H1 (cell line): ENCODE measurements at regions not wholly inside any gene's neighbourhood (a gene's known extent, or its start where the extent isn't known, plus 50 kb on each side); places are given as distances from the start of the nearest gene placed in this dataset.

Experiments
- CTCF ChIA-PET: fragments of 300-600 bp; sonication (Branson Sonifier 250); formaldehyde crosslinking; loops from one replicate; lab custom pipeline; 2021; ENCODE audit not compliant: partially characterized antibody; lab: Charles Lee
- POLR2A ChIA-PET: fragments of 300-600 bp; sonication (Branson Sonifier 250); formaldehyde crosslinking; loops from one replicate; lab custom pipeline; 2021; ENCODE audit warnings: inconsistent platforms; ENCODE audit not compliant: partially characterized antibody; lab: Charles Lee
- DNase-seq, 2 experiments: peaks; one replicate each; pipeline versions ENCODE4 v3.0.0 to v3.0.0-alpha.2; 2010 to 2022; ENCODE audit warnings: low spot score in 2 of 2, low read depth in 1 of 2, mixed read lengths in 1 of 2
- FAIRE-seq: peaks from 2 replicates; lab custom pipeline; 2011; peaks lifted over from hg19 to GRCh38; lab: Jason Lieb, UNC
- H2AFZ ChIP-seq: 2 replicates; pipeline ENCODE4 v1.8.1; 2012; ENCODE audit warnings: low read length, inconsistent platforms
- H2AK5ac ChIP-seq: 2 replicates; pipeline ENCODE4 v1.6.1; 2013; ENCODE audit warnings: low read depth, low read length
- H2BK120ac ChIP-seq: replicated peaks from 2 replicates; pipeline ENCODE3; 2013; ENCODE audit warnings: low read depth, low read length, inconsistent platforms
- H2BK12ac ChIP-seq: 2 replicates; pipeline ENCODE4 v1.6.1; 2013; ENCODE audit warnings: low read depth, low read length
- H2BK15ac ChIP-seq: 2 replicates; pipeline ENCODE4 v1.6.1; 2013; ENCODE audit warnings: low read length
- H2BK20ac ChIP-seq: 2 replicates; pipeline ENCODE4 v1.6.1; 2013; ENCODE audit warnings: low read length
- H2BK5ac ChIP-seq: 2 replicates; pipeline ENCODE4 v1.6.1; 2013; ENCODE audit warnings: low read depth, low read length
- H3K14ac ChIP-seq: 2 replicates; pipeline ENCODE4 v1.6.1; 2013; ENCODE audit warnings: inconsistent platforms; ENCODE audit not compliant: insufficient read length
- H3K18ac ChIP-seq: 2 replicates; pipeline ENCODE4 v1.6.1; 2013; ENCODE audit warnings: low read length; ENCODE audit errors: extremely low read depth
- H3K23ac ChIP-seq: 2 replicates; pipeline ENCODE4 v1.6.1; 2013; ENCODE audit warnings: inconsistent platforms; ENCODE audit not compliant: insufficient read length
- H3K23me2 ChIP-seq: 2 replicates; pipeline ENCODE4 v1.6.1; 2013; ENCODE audit warnings: low read depth, low read length
- H3K27ac ChIP-seq: 2 replicates; pipeline ENCODE4 v1.6.1; 2011; ENCODE audit warnings: low read depth, low read length, inconsistent platforms
- H3K27me3 ChIP-seq, 4 experiments: replicated peaks in 1 of 4; 1 replicate in 1 of 4; 2 replicates in 3 of 4; pipeline versions ENCODE4 v1.6.1 to v1.8.1; 2011 to 2013; ENCODE audit warnings: low read length in 3 of 4, mild to moderate bottlenecking in 3 of 4, inconsistent platforms in 2 of 4, mixed read lengths in 2 of 4, moderate library complexity in 1 of 4; ENCODE audit not compliant: control insufficient read depth in 3 of 4, insufficient read depth in 3 of 4; ENCODE audit errors: extremely low read depth in 1 of 4
- H3K36me3 ChIP-seq, 4 experiments: 2 replicates each; pipeline versions ENCODE4 v1.6.1 to v1.8.1; 2011 to 2013; ENCODE audit warnings: mild to moderate bottlenecking in 4 of 4, low read length in 3 of 4, moderate library complexity in 2 of 4, control low read depth in 1 of 4, inconsistent platforms in 1 of 4; ENCODE audit not compliant: insufficient read depth in 4 of 4, control insufficient read depth in 2 of 4
- H3K4ac ChIP-seq: replicated peaks from 2 replicates; pipeline ENCODE3; 2013; ENCODE audit warnings: low read length, low read depth, mixed read lengths, inconsistent platforms; ENCODE audit not compliant: insufficient read length
- H3K4me1 ChIP-seq, 4 experiments: replicated peaks in 1 of 4; 1 replicate in 1 of 4; 2 replicates in 3 of 4; pipeline versions ENCODE4 v1.6.1 to v1.8.1; 2011 to 2013; ENCODE audit warnings: low read length in 3 of 4, inconsistent platforms in 2 of 4, mixed read lengths in 1 of 4; ENCODE audit not compliant: insufficient read depth in 4 of 4, control insufficient read depth in 3 of 4
- H3K4me2 ChIP-seq, 2 experiments: 2 replicates each; pipeline versions ENCODE4 v1.6.1 to v1.8.1; 2011 to 2013; ENCODE audit warnings: low read depth in 2 of 2, low read length in 2 of 2, control low read depth in 1 of 2, inconsistent platforms in 1 of 2, mild to moderate bottlenecking in 1 of 2; ENCODE audit not compliant: insufficient read depth in 1 of 2
- H3K4me3 ChIP-seq, 4 experiments: fragments of 200-600, 300-600 bp in 1 of 4; sonication (generic), shearing (Covaris generic), sonication (Bioruptor Twin) in 1 of 4; 2 replicates each; pipeline versions ENCODE4 v1.5.1 to v1.8.1; 2011 to 2016; ENCODE audit warnings: low read length in 4 of 4, low read depth in 3 of 4, control low read depth in 2 of 4, inconsistent platforms in 2 of 4, mild to moderate bottlenecking in 2 of 4, mixed read lengths in 1 of 4, moderate library complexity in 1 of 4; ENCODE audit not compliant: insufficient read depth in 2 of 4; ENCODE audit errors: extremely low read depth in 1 of 4
- H3K56ac ChIP-seq: replicated peaks from 2 replicates; pipeline ENCODE3; 2013; ENCODE audit warnings: low read depth, mild to moderate bottlenecking, mixed read lengths, low read length, inconsistent platforms; ENCODE audit not compliant: insufficient read length
- H3K79me1 ChIP-seq: 2 replicates; pipeline ENCODE4 v1.6.1; 2013; ENCODE audit warnings: low read depth, low read length, control low read depth
- H3K79me2 ChIP-seq, 2 experiments: 2 replicates each; pipeline versions ENCODE4 v1.6.1 to v1.8.1; 2012 to 2013; ENCODE audit warnings: low read length in 2 of 2, mild to moderate bottlenecking in 2 of 2, inconsistent platforms in 1 of 2; ENCODE audit not compliant: insufficient read depth in 2 of 2, control insufficient read depth in 1 of 2
- H3K9ac ChIP-seq, 4 experiments: replicated peaks in 1 of 4; 1 replicate in 1 of 4; 2 replicates in 3 of 4; pipeline versions ENCODE4 v1.6.1 to v1.8.1; 2011 to 2013; ENCODE audit warnings: low read depth in 3 of 4, low read length in 3 of 4, control low read depth in 2 of 4, mild to moderate bottlenecking in 2 of 4, moderate library complexity in 2 of 4, inconsistent platforms in 1 of 4; ENCODE audit errors: extremely low read depth in 1 of 4
- H3K9me3 ChIP-seq, 2 experiments: 2 replicates each; pipeline versions ENCODE4 v1.6.1 to v1.8.1; 2012 to 2013; ENCODE audit warnings: mild to moderate bottlenecking in 2 of 2, moderate library complexity in 2 of 2, control low read depth in 1 of 2, inconsistent platforms in 1 of 2, low read depth in 1 of 2, low read length in 1 of 2, mixed read lengths in 1 of 2; ENCODE audit not compliant: insufficient read depth in 2 of 2
- H4K20me1 ChIP-seq, 2 experiments: replicated peaks in 1 of 2; 2 replicates each; pipeline versions ENCODE3 to v1.8.1; 2011 to 2013; ENCODE audit warnings: inconsistent platforms in 2 of 2, low read length in 2 of 2, mild to moderate bottlenecking in 1 of 2; ENCODE audit not compliant: insufficient read depth in 2 of 2, control insufficient read depth in 1 of 2
- H4K5ac ChIP-seq: 2 replicates; pipeline ENCODE4 v1.6.1; 2013; ENCODE audit warnings: low read length, low read depth, mixed read lengths, inconsistent platforms; ENCODE audit not compliant: insufficient read length
- H4K8ac ChIP-seq: 2 replicates; pipeline ENCODE4 v1.8.0; 2013; ENCODE audit warnings: mild to moderate bottlenecking, moderate library complexity, low read length, inconsistent platforms; ENCODE audit not compliant: insufficient read depth; ENCODE audit errors: extremely low read depth
- H4K91ac ChIP-seq: replicated peaks from 2 replicates; pipeline ENCODE3; 2013; ENCODE audit warnings: low read length, mixed read lengths, inconsistent platforms; ENCODE audit not compliant: insufficient read length
- BACH1 ChIP-seq: IDR thresholded peaks from 2 replicates; pipeline ENCODE4 v1.6.1; 2012; ENCODE audit warnings: low read length, improper control_type of control experiment
- CTCF ChIP-seq, 3 experiments: IDR thresholded peaks; 1 replicate in 2 of 3; 2 replicates in 1 of 3; pipeline versions ENCODE4 v1.5.1 to v1.6.1; 2011; ENCODE audit warnings: low read length in 3 of 3, mild to moderate bottlenecking in 3 of 3, inconsistent platforms in 2 of 3, low read depth in 1 of 3, moderate library complexity in 1 of 3; ENCODE audit not compliant: insufficient read depth in 1 of 3; ENCODE audit errors: control extremely low read depth in 1 of 3
- RAD21 ChIP-seq, 2 experiments: IDR thresholded peaks in 1 of 2; conservative IDR thresholded peaks in 1 of 2; 2 replicates each; pipeline ENCODE4 v1.6.1; 2011; ENCODE audit warnings: low read depth in 2 of 2, low read length in 2 of 2, improper control_type of control experiment in 1 of 2, inconsistent platforms in 1 of 2, mild to moderate bottlenecking in 1 of 2, moderate library complexity in 1 of 2
- WGBS, 2 experiments: shearing (Covaris generic) in 1 of 2; methylation state at CpG; one replicate each; pipeline versions ENCODE4 v1.1.6 to v1.1.7; 2013 to 2015; ENCODE audit warnings: low lambda C conversion rate in 2 of 2, mixed read lengths in 2 of 2, inconsistent platforms in 1 of 2, low coverage in 1 of 2, missing lambda C conversion rate in 1 of 2; ENCODE audit not compliant: insufficient replicate concordance in 2 of 2, insufficient coverage in 1 of 2, insufficient read length in 1 of 2; ENCODE audit errors: extremely low coverage in 1 of 2, missing lambda C conversion rate in 1 of 2; 5-methylcytosine and 5-hydroxymethylcytosine counted together

- Histone ChIP-seq H3K36me3 (no peaks in the 10 kb centered on the region), H3K56ac (no peak overlapping the region), H3K18ac (no peak overlapping the region)
- TF ChIP-seq CTCF (IDR thresholded peaks at IDR 0.05; ENCODE audit: control extremely low read depth in 1 of 3, insufficient read depth in 1 of 3, low read depth in 1 of 3, low read length in 3 of 3), result peak; percentile 41 to 49 (median 48)
- no peak for TF ChIP-seq BACH1
- TF ChIP-seq RAD21 (IDR thresholded peaks at IDR 0.05 in 1 of 2, conservative IDR thresholded peaks at IDR 0.05 in 1 of 2; ENCODE audit: low read depth in 2 of 2, low read length in 2 of 2), result peak; percentile 25 to 48; a peak in 3 of 4 replicates
- TF ChIP-seq, all 59 proteins: peak for 2
- no peak overlapping the region for H2BK120ac ChIP-seq
- H2AFZ ChIP-seq, result no peak overlapping the region
- no peaks in the 10 kb centered on the region for H3K79me1 ChIP-seq
- POLR2A ChIA-PET, result no interaction called here
- no peak overlapping the region for H3K9ac ChIP-seq
- CTCF ChIA-PET, result interaction anchor here (0.7 to 6.1 kb wide), 14 partner anchors 8 to 403 kb away, joined by 3 to 32 read pairs (median 4); no protein-coding TSS in a partner anchor
- no peak overlapping the region for H3K4me3 ChIP-seq
- no peaks in the 10 kb centered on the region for H3K9me3 ChIP-seq
- H3K4me2 ChIP-seq, result no peak overlapping the region
- no peaks in the 10 kb centered on the region; a peak in 1 of 7 replicates for H3K4me1 ChIP-seq
- no peaks in the 10 kb centered on the region for H3K27me3 ChIP-seq
- H4K5ac ChIP-seq, result no peak overlapping the region
- H3K23ac ChIP-seq, result no peak overlapping the region
- H4K8ac ChIP-seq, result no peak overlapping the region
- no peak overlapping the region for H3K4ac ChIP-seq
- no peak overlapping the region for H2AK5ac ChIP-seq
- H2BK5ac ChIP-seq, result no peak overlapping the region; the same call in 1 of the 2 replicates
- no peak overlapping the region; the same call in 1 of the 2 replicates for H2BK12ac ChIP-seq
- no peak overlapping the region for H3K14ac ChIP-seq
- H3K79me2 ChIP-seq, result no peaks in the 10 kb centered on the region
- FAIRE-seq, result no peak
- peak overlapping the region; percentile 7 for H4K91ac ChIP-seq
- no peak overlapping the region for H2BK20ac ChIP-seq
- DNase-seq, result no peak
- H4K20me1 ChIP-seq, result no peaks in the 10 kb centered on the region
- H3K23me2 ChIP-seq, result no peaks in the 10 kb centered on the region
- H3K27ac ChIP-seq, result no peak overlapping the region
- 0 out of 2 replicates have a peak overlapping the region, but pooled peaks have one; percentile 19 for H2BK15ac ChIP-seq
- WGBS, 2 experiments, result 69% methylated on average over 2 of the region's 2 CpGs; no CpG with 5 or more reads in 1 of the 2 experiments
Observed at GRCh38 chr17:34474706-34475105, 104.7 kb upstream of the TMEM132E start.
